ENCODE measurements at regions not wholly inside any gene's neighbourhood (a gene's known extent, or its start where the extent isn't known, plus 50 kb on each side); places are given as distances from the start of the nearest gene placed in this dataset.

GRCh38 chr5:119879446-119879845 lies 250.1 kb downstream of the FAM170A start:
- Histone ChIP-seq H3K4me1 (ENCODE audit: insufficient read depth, low read length) (no peaks in the 10 kb centered on the region), H3K4me2 (ENCODE audit: low read depth, low read length) (no peak overlapping the region), H3K36me3 (replicated peaks in 1 of 2; ENCODE audit: control insufficient read depth in 1 of 2, insufficient read depth in 2 of 2, low read length in 2 of 2) (no peaks in the 10 kb centered on the region), H2AFZ (ENCODE audit: low read length) (no peak overlapping the region), H3K9ac (ENCODE audit: insufficient read depth, low read depth, low read length) (no peak overlapping the region), H3K4me3 (replicated peaks in 1 of 3; ENCODE audit: insufficient read depth in 1 of 3, low read depth in 2 of 3, low read length in 3 of 3) (no peak overlapping the region), H3K27me3 (ENCODE audit: control insufficient read depth in 1 of 2, insufficient read depth in 2 of 2, low read length in 2 of 2) (no peaks in the 10 kb centered on the region), H3K27ac (ENCODE audit: extremely low read length, insufficient read depth, low read length) (no peak overlapping the region), H4K20me1 (ENCODE audit: insufficient read depth, low read length) (no peaks in the 10 kb centered on the region), H3K79me2 (ENCODE audit: insufficient read depth, low read length) (no peaks in the 10 kb centered on the region), H3K9me3 (ENCODE audit: low read length) (no peaks in the 10 kb centered on the region)
- intact Hi-C loops (cut with micrococcal nuclease; ENCODE audit: unreplicated experiment) (no loop called here), in situ Hi-C loops (cut with HindIII; ENCODE audit: extremely low pct_ligation_motif_present, low pct_unique_long_range_greater_than_20kb) (no loop called here)
- FAIRE-seq (no peak), DNase-seq (ENCODE audit: low spot score) (no peak), ATAC-seq (no peak)
- WGBS (ENCODE audit: low lambda C conversion rate) = 0% methylated on average over 2 of the region's 2 CpGs
- BruUV-seq (replicated peaks) = no TSS peak
- ChIA-PET POLR2A (no interaction called here), CTCF (ENCODE audit: low intra/inter-chr PET ratio, low total read pairs) (no interaction called here)
- no peak for TF ChIP-seq ERF (CRISPR knock-in tag; IDR thresholded peaks at IDR 0.05)
- no peak for TF ChIP-seq ZNF143 (CRISPR knock-in tag; IDR thresholded peaks at IDR 0.05)
- TF ChIP-seq ZNF292 (CRISPR knock-in tag; IDR thresholded peaks at IDR 0.05; ENCODE audit: borderline replicate concordance, low read depth) = no peak
- no peak for TF ChIP-seq RBFOX2 (IDR thresholded peaks at IDR 0.05; ENCODE audit: low read depth, low read length)

- POLR2A ChIA-PET = no interaction called here
- TF ChIP-seq ZNF589 (CRISPR knock-in tag; conservative IDR thresholded peaks at IDR 0.05) = no peak
- TF ChIP-seq REL (CRISPR knock-in tag; conservative IDR thresholded peaks at IDR 0.05) = no peak
- no peak for TF ChIP-seq CREB3 (CRISPR knock-in tag; IDR thresholded peaks at IDR 0.05)
- TF ChIP-seq ZNF513 (CRISPR knock-in tag; conservative IDR thresholded peaks at IDR 0.05) = no peak
- no peak for TF ChIP-seq ZNF562 (CRISPR knock-in tag; IDR thresholded peaks at IDR 0.05; ENCODE audit: borderline replicate concordance)
- no peak for TF ChIP-seq ATF4 (CRISPR knock-in tag; IDR thresholded peaks at IDR 0.05)
- TF ChIP-seq AGO2 (optimal IDR thresholded peaks at IDR 0.05; ENCODE audit: low read depth, low read length) = no peak
- no peak for TF ChIP-seq ZNF660 (CRISPR knock-in tag; IDR thresholded peaks at IDR 0.05; ENCODE audit: borderline replicate concordance, low read depth)
Measured at GRCh38 chr5:119895066-119895465, 265.7 kb downstream of the FAM170A start.

More at GRCh38 chr5:119895066-119895465, 265.7 kb downstream of the FAM170A start:
- no peaks in the 10 kb centered on the region for H4K20me1 ChIP-seq (ENCODE audit: insufficient read depth, low read length)
- in situ Hi-C loops (cut with HindIII; ENCODE audit: extremely low pct_ligation_motif_present, low pct_unique_long_range_greater_than_20kb) (no loop called here), intact Hi-C loops (cut with micrococcal nuclease; ENCODE audit: unreplicated experiment) (no loop called here)
- no peaks in the 10 kb centered on the region for H3K4me1 ChIP-seq (ENCODE audit: insufficient read depth, low read length)
- no peak overlapping the region for H2AFZ ChIP-seq (ENCODE audit: low read length)
- H3K4me3 ChIP-seq (replicated peaks in 1 of 3; ENCODE audit: insufficient read depth in 1 of 3, low read depth in 2 of 3, low read length in 3 of 3) = no peak overlapping the region
- H3K9me3 ChIP-seq (ENCODE audit: low read length) = no peaks in the 10 kb centered on the region
- BruUV-seq (replicated peaks) = no TSS peak
- no peak overlapping the region for H3K4me2 ChIP-seq (ENCODE audit: low read depth, low read length)
- no peak for DNase-seq (ENCODE audit: low spot score)
- CTCF ChIA-PET (ENCODE audit: low intra/inter-chr PET ratio, low total read pairs) = no interaction called here
- WGBS (ENCODE audit: low lambda C conversion rate) = 50% methylated on average over 2 of the region's 2 CpGs
- H3K27ac ChIP-seq (ENCODE audit: extremely low read length, insufficient read depth, low read length) = no peak overlapping the region
- H3K36me3 ChIP-seq (replicated peaks in 1 of 2; ENCODE audit: control insufficient read depth in 1 of 2, insufficient read depth in 2 of 2, low read length in 2 of 2) = no peaks in the 10 kb centered on the region
- no peak for ATAC-seq
- no peaks in the 10 kb centered on the region for H3K27me3 ChIP-seq (ENCODE audit: control insufficient read depth in 1 of 2, insufficient read depth in 2 of 2, low read length in 2 of 2)
- no peak overlapping the region for H3K9ac ChIP-seq (ENCODE audit: insufficient read depth, low read depth, low read length)
- H3K79me2 ChIP-seq (ENCODE audit: insufficient read depth, low read length) = no peaks in the 10 kb centered on the region
- FAIRE-seq = no peak

Data from HepG2 (cell line).